GM12878 (cell line): ENCODE measurements at regions not wholly inside any gene's neighbourhood (a gene's known extent, or its start where the extent isn't known, plus 50 kb on each side); places are given as distances from the start of the nearest gene placed in this dataset.

ENCODE experiments used
- ATAC-seq: fragments of 200-7000 bp; cut with Tn5 transposase; 3 replicates; pipeline ENCODE4 v1.9.1; 2020; ENCODE audit warnings: mild to moderate bottlenecking, moderate library complexity
- BruUV-seq: library from RNA; stranded (reverse); fragments of 400-500 nt; replicated peaks from 2 replicates; lab custom pipeline; 2021; lab: Mats Ljungman, UMichigan
- CTCF ChIA-PET: fragments of 300-600 bp; sonication (Branson Sonifier 250); formaldehyde crosslinking; extraction: SDS; loops from one replicate; lab custom pipeline; 2021; ENCODE audit warnings: inconsistent platforms; lab: Yijun Ruan, JAX
- POLR2A ChIA-PET: fragments of 350-600 bp; formaldehyde crosslinking; extraction: SDS; loops from one replicate; lab custom pipeline; 2021; ENCODE audit warnings: inconsistent platforms; lab: Charles Lee
- RAD21 ChIA-PET: fragments of 300-600 bp; sonication (Branson Sonifier 250); formaldehyde crosslinking; loops from one replicate; lab custom pipeline; 2023; ENCODE audit warnings: antibody characterized with exemption; ENCODE audit not compliant: unreplicated experiment; lab: Charles Lee
- SMC1A ChIA-PET: fragments of 300-600 bp; sonication (Branson Sonifier 250); formaldehyde crosslinking; loops from one replicate; lab custom pipeline; 2023; ENCODE audit not compliant: unreplicated experiment, uncharacterized antibody; lab: Charles Lee
- DNase-seq: peaks from one replicate; pipeline ENCODE4 v3.0.0-alpha.2; 2011; ENCODE audit warnings: low read depth, low spot score
- FAIRE-seq: peaks from 3 replicates; lab custom pipeline; 2011; peaks lifted over from hg19 to GRCh38; lab: Jason Lieb, UNC
- H2AFZ ChIP-seq: 2 replicates; pipeline ENCODE4 v1.6.0; 2011; ENCODE audit warnings: low read depth, low read length, control low read depth; ENCODE audit not compliant: control insufficient read depth
- H3K27ac ChIP-seq: 2 replicates; pipeline ENCODE4 v1.5.1; 2011; ENCODE audit warnings: control low read depth; ENCODE audit not compliant: control insufficient read depth, insufficient read depth
- H3K27me3 ChIP-seq, 2 experiments: replicated peaks in 1 of 2; 2 replicates each; pipeline versions ENCODE4 v1.6.0 to v1.6.1; 2011; ENCODE audit warnings: low read length in 1 of 2; ENCODE audit not compliant: control insufficient read depth in 2 of 2, insufficient read depth in 2 of 2
- H3K36me3 ChIP-seq, 2 experiments: 2 replicates each; pipeline ENCODE4 v1.5.1; 2011; ENCODE audit warnings: low read length in 1 of 2; ENCODE audit not compliant: control insufficient read depth in 2 of 2, insufficient read depth in 2 of 2
- H3K4me1 ChIP-seq: 2 replicates; pipeline ENCODE4 v1.6.1; 2011; ENCODE audit warnings: mild to moderate bottlenecking, low read length, moderate library complexity, mixed read lengths; ENCODE audit not compliant: control insufficient read depth, insufficient read depth
- H3K4me2 ChIP-seq: 2 replicates; pipeline ENCODE4 v1.6.0; 2011; ENCODE audit warnings: control low read depth; ENCODE audit not compliant: control insufficient read depth, insufficient read depth
- H3K4me3 ChIP-seq: fragments of 200-600 bp; sonication (generic); 2 replicates; pipeline ENCODE4 v1.5.1; 2016
- H3K79me2 ChIP-seq: 2 replicates; pipeline ENCODE4 v1.6.0; 2011; ENCODE audit warnings: low read length; ENCODE audit not compliant: control insufficient read depth, insufficient read depth
- H3K9ac ChIP-seq: 2 replicates; pipeline ENCODE4 v1.8.0; 2011; ENCODE audit warnings: low read length, control low read depth, mixed read lengths; ENCODE audit not compliant: control insufficient read depth, insufficient read depth
- H3K9me3 ChIP-seq: replicated peaks from 3 replicates; pipeline ENCODE4 v1.5.1; 2011; ENCODE audit warnings: mild to moderate bottlenecking, low read length; ENCODE audit not compliant: control insufficient read depth, insufficient read depth
- H4K20me1 ChIP-seq: 2 replicates; pipeline ENCODE4 v1.6.0; 2011; ENCODE audit not compliant: control insufficient read depth, insufficient read depth
- BACH1 ChIP-seq: fragments of 450-650 bp; IDR thresholded peaks from 2 replicates; pipeline ENCODE4 v1.6.1; 2017; ENCODE audit warnings: mild to moderate bottlenecking, borderline replicate concordance
- CHD1 ChIP-seq: IDR thresholded peaks from 2 replicates; pipeline ENCODE4 v1.6.1; 2012; ENCODE audit warnings: low read depth, low read length, improper control_type of control experiment
- NFYB ChIP-seq: IDR thresholded peaks from 2 replicates; pipeline ENCODE4 v1.6.1; 2011; ENCODE audit warnings: low read depth, mild to moderate bottlenecking, low read length, improper control_type of control experiment, moderate library complexity; ENCODE audit not compliant: insufficient read depth
- PAX5 ChIP-seq: IDR thresholded peaks from 2 replicates; pipeline ENCODE4 v1.6.1; 2011; ENCODE audit warnings: low read depth, low read length, borderline replicate concordance
- STAT1 ChIP-seq: fragments of 450-650 bp; conservative IDR thresholded peaks from 2 replicates; pipeline ENCODE4 v1.6.1; 2014; ENCODE audit warnings: antibody characterized with exemption, mild to moderate bottlenecking
- WRNIP1 ChIP-seq: IDR thresholded peaks from 2 replicates; pipeline ENCODE4 v1.6.1; 2011; ENCODE audit warnings: low read depth, low read length, improper control_type of control experiment, borderline replicate concordance
- YBX1 ChIP-seq: fragments of 450-650 bp; IDR thresholded peaks from 2 replicates; pipeline ENCODE4 v1.6.1; 2016; ENCODE audit warnings: antibody characterized with exemption
- WGBS: methylation state at CpG from one replicate; pipeline ENCODE4 v1.1.6; 2016; ENCODE audit warnings: low lambda C conversion rate; ENCODE audit not compliant: insufficient replicate concordance, insufficient coverage; ENCODE audit errors: missing lambda C conversion rate; 5-methylcytosine and 5-hydroxymethylcytosine counted together
- in situ Hi-C: fragments of 300-500 bp; cut with MboI; formaldehyde crosslinking; loops from 9 replicates; pipeline ENCODE4 v1.14.3; 2018; ENCODE audit warnings: mixed read lengths
- intact Hi-C: fragments of 100-400 bp; cut with micrococcal nuclease; formaldehyde crosslinking; loops from one replicate; pipeline ENCODE4 v1.14.2; 2022; ENCODE audit not compliant: unreplicated experiment
- TF ChIP-seq, protein P1 (sequence below): fragments of 450-650 bp; IDR thresholded peaks from 2 replicates; pipeline ENCODE4 v1.6.1; 2017; ENCODE audit warnings: mild to moderate bottlenecking

GRCh38 chr13:106815545-106815944 is 247.6 kb upstream of the ARGLU1 start:
- H2AFZ ChIP-seq: no peak overlapping the region
- ChIA-PET POLR2A (no interaction called here), RAD21 (no interaction called here), SMC1A (no interaction called here), CTCF (interaction anchor here (0.6 kb wide), 1 partner anchor 15 kb away, joined by 3 read pairs; no protein-coding TSS in a partner anchor)
- no peaks in the 10 kb centered on the region for H3K4me1 ChIP-seq
- H3K79me2 ChIP-seq: no peaks in the 10 kb centered on the region
- DNase-seq (no peak), ATAC-seq (no peak), FAIRE-seq (no peak)
- no peak for TF ChIP-seq BACH1
- no peak for TF ChIP-seq WRNIP1
- TF ChIP-seq NFYB: no peak
- TF ChIP-seq YBX1: no peak
- TF ChIP-seq PAX5: no peak
- TF ChIP-seq STAT1: no peak
- TF ChIP-seq, protein P1, sequence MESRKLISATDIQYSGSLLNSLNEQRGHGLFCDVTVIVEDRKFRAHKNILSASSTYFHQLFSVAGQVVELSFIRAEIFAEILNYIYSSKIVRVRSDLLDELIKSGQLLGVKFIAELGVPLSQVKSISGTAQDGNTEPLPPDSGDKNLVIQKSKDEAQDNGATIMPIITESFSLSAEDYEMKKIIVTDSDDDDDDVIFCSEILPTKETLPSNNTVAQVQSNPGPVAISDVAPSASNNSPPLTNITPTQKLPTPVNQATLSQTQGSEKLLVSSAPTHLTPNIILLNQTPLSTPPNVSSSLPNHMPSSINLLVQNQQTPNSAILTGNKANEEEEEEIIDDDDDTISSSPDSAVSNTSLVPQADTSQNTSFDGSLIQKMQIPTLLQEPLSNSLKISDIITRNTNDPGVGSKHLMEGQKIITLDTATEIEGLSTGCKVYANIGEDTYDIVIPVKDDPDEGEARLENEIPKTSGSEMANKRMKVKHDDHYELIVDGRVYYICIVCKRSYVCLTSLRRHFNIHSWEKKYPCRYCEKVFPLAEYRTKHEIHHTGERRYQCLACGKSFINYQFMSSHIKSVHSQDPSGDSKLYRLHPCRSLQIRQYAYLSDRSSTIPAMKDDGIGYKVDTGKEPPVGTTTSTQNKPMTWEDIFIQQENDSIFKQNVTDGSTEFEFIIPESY: no peak
- TF ChIP-seq CHD1: no peak
- H3K9me3 ChIP-seq: no peaks in the 10 kb centered on the region
- no peak overlapping the region for H3K9ac ChIP-seq
- in situ Hi-C loops: no loop called here
- H3K4me3 ChIP-seq: no peak overlapping the region
- intact Hi-C loops: no loop called here
- no TSS peak for BruUV-seq
- H3K36me3 ChIP-seq: no peaks in the 10 kb centered on the region
- H3K27me3 ChIP-seq: no peaks in the 10 kb centered on the region
- H4K20me1 ChIP-seq: no peaks in the 10 kb centered on the region
- H3K27ac ChIP-seq: no peak overlapping the region
- WGBS: 0% methylated on average over 1 of the region's 1 CpG
- H3K4me2 ChIP-seq: no peak overlapping the region
